ENCODE measurements at regions not wholly inside any gene's neighbourhood (a gene's known extent, or its start where the extent isn't known, plus 50 kb on each side); places are given as distances from the start of the nearest gene placed in this dataset.

DNA sequence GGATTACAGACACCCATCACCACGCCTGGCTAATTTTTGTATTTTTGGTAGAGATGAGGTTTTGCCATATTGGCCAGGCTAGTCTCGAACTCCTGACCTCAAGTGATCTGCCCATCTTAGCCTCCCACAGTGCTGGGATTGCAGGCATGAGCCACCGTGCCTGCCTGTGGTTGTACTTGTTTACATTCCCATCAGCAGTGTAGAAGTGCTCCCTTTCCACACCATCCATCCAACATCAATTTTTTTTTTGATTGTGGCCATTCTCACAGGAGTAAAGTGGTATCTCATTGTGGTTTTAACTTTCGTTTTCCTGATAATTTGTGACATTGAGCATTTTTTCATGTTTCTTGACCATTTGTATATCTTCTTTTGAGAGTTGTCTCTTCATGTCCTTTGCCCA lies 1019.4 kb upstream of the SLC10A2 start:
- DNase-seq (ENCODE audit: low read depth), result no peak
- no peak overlapping the region for H3K4me3 ChIP-seq (ENCODE audit: control insufficient read depth, low read depth, low read length)
- TF ChIP-seq CTCF (conservative IDR thresholded peaks at IDR 0.05; ENCODE audit: control insufficient read depth, insufficient read depth, low read depth, low read length), result no peak

DNA sequence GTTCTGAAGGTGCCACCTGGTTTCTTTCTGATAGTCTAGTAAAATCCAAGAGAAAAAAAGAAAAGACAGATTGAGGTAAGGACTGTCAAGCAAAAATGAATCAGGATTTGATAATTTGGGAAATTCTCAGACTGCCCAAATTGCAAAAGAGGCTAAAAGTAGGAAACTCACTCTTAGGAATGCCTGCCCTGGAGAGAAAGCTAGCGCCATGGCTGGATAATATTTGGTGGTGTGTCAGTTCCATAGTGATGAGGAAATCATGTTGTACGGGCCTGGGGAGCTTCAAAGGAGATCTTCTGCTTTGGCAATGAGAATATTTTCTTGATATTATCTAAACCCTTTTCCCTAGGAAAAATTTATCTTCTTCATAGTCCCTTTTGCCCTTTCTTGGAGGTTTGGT lies 1008.1 kb upstream of the SLC10A2 start:
- no peak for TF ChIP-seq CTCF (conservative IDR thresholded peaks at IDR 0.05; ENCODE audit: control insufficient read depth, insufficient read depth, low read depth, low read length)
- no peak overlapping the region for H3K4me3 ChIP-seq (ENCODE audit: control insufficient read depth, low read depth, low read length)
- no peak for DNase-seq (ENCODE audit: low read depth)

DNA sequence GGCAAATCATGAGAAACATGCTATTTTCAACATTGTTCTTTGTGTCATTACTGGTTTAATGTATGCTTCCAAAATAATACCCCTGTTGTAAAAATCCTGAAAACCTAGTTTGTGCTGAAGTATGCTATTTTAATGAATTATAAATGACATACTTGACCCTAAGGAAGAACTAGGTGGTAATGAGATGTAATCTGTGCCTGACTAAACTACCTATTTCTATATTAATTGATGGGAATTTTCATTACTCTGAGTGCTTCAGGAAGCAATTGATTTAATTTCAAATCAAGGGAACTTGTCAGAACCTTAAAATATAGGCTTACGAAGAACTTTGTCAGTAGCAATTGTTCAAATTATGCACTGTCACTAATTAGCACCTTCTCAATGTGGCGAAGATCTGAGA lies 1005.6 kb upstream of the SLC10A2 start:
- no peak overlapping the region for H3K4me3 ChIP-seq (ENCODE audit: control insufficient read depth, low read depth, low read length)
- TF ChIP-seq CTCF (conservative IDR thresholded peaks at IDR 0.05; ENCODE audit: control insufficient read depth, insufficient read depth, low read depth, low read length), result no peak
- DNase-seq (ENCODE audit: low read depth), result no peak

- TF ChIP-seq CTCF (conservative IDR thresholded peaks at IDR 0.05; ENCODE audit: control insufficient read depth, insufficient read depth, low read depth, low read length), result no peak
- no peak overlapping the region for H3K4me3 ChIP-seq (ENCODE audit: control insufficient read depth, low read depth, low read length)
- no peak for DNase-seq (ENCODE audit: low read depth)
Measured at GRCh38 chr13:104065328-104065727, 999.1 kb upstream of the SLC10A2 start.

GRCh38 chr13:104057861-104058260 lies 991.6 kb upstream of the SLC10A2 start:
- no peak for TF ChIP-seq CTCF (conservative IDR thresholded peaks at IDR 0.05; ENCODE audit: control insufficient read depth, insufficient read depth, low read depth, low read length)
- H3K4me3 ChIP-seq (ENCODE audit: control insufficient read depth, low read depth, low read length), result no peak overlapping the region
- DNase-seq (ENCODE audit: low read depth), result no peak

GRCh38 chr13:104045907-104046306 lies 979.7 kb upstream of the SLC10A2 start:
- TF ChIP-seq CTCF (conservative IDR thresholded peaks at IDR 0.05; ENCODE audit: control insufficient read depth, insufficient read depth, low read depth, low read length), result no peak
- H3K4me3 ChIP-seq (ENCODE audit: control insufficient read depth, low read depth, low read length), result no peak overlapping the region
- no peak for DNase-seq (ENCODE audit: low read depth)

- no peak for TF ChIP-seq CTCF (conservative IDR thresholded peaks at IDR 0.05; ENCODE audit: control insufficient read depth, insufficient read depth, low read depth, low read length)
- DNase-seq (ENCODE audit: low read depth), result no peak
- no peak overlapping the region for H3K4me3 ChIP-seq (ENCODE audit: control insufficient read depth, low read depth, low read length)
Measured at GRCh38 chr13:104043184-104043583, 977.0 kb upstream of the SLC10A2 start.
